Cardiac fibroblast (primary cell): ENCODE measurements at regions not wholly inside any gene's neighbourhood (a gene's known extent, or its start where the extent isn't known, plus 50 kb on each side); places are given as distances from the start of the nearest gene placed in this dataset.

Source experiments
- DNase-seq, 2 donors: peaks; one replicate each; pipeline versions ENCODE4 v3.0.0 to v3.0.0-alpha.2; 2010; ENCODE audit warnings: low read depth in 2 of 2
- H3K4me3 ChIP-seq, 2 donors: replicated peaks in 1 of 2; 1 replicate in 1 of 2; 2 replicates in 1 of 2; pipeline ENCODE4 v1.5.1; 2011; ENCODE audit warnings: low read depth in 2 of 2, low read length in 2 of 2, mild to moderate bottlenecking in 2 of 2, moderate library complexity in 1 of 2
- TF ChIP-seq, protein P1 (sequence below): IDR thresholded peaks from one replicate; pipeline ENCODE4 v1.5.1; 2011; ENCODE audit warnings: low read depth, mild to moderate bottlenecking, low read length, inconsistent platforms

DNA sequence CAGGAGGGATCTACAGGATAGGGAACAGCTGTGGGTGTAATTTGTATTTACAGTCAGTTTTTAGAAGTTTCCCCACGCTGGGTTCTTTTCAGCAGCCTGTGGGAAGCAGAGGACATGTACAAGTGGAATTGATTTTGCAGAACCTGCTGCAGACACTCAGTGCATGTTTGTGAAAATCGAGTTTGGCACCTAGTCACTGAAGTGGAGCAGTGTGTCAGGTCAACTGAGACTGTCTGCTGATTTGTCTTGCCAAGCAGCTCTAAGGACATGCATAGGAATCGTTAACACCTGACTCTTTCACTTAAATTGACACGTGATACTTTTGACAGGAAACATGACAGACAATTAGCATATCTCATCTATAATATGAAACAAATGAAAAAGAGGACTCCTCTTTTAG, 416.6 kb downstream of the TMX3 start:
- no peak overlapping the region for H3K4me3 ChIP-seq
- TF ChIP-seq, protein P1, sequence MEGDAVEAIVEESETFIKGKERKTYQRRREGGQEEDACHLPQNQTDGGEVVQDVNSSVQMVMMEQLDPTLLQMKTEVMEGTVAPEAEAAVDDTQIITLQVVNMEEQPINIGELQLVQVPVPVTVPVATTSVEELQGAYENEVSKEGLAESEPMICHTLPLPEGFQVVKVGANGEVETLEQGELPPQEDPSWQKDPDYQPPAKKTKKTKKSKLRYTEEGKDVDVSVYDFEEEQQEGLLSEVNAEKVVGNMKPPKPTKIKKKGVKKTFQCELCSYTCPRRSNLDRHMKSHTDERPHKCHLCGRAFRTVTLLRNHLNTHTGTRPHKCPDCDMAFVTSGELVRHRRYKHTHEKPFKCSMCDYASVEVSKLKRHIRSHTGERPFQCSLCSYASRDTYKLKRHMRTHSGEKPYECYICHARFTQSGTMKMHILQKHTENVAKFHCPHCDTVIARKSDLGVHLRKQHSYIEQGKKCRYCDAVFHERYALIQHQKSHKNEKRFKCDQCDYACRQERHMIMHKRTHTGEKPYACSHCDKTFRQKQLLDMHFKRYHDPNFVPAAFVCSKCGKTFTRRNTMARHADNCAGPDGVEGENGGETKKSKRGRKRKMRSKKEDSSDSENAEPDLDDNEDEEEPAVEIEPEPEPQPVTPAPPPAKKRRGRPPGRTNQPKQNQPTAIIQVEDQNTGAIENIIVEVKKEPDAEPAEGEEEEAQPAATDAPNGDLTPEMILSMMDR, result no peak
- no peak for DNase-seq

DNA sequence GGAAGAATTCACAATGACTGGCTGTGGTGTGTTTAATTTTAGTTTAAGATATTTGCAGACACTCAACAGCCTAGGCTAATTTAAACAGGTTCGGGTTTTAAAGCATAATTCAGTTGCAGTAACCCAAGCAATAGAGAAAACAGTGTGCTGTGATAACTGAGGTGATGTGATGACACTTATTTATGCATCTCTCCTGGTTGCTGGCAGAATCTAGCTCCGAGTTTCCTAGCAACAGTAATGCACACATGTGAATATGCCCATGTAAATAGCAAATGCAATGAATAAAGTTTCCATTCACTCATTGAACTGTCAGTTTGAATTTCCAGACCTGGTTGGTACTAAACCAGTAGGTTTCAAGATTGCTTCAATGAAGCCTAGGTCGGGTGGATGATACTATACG, 426.5 kb downstream of the TMX3 start:
- DNase-seq, result no peak
- TF ChIP-seq, protein P1, result no peak
- H3K4me3 ChIP-seq, result no peak overlapping the region

DNA sequence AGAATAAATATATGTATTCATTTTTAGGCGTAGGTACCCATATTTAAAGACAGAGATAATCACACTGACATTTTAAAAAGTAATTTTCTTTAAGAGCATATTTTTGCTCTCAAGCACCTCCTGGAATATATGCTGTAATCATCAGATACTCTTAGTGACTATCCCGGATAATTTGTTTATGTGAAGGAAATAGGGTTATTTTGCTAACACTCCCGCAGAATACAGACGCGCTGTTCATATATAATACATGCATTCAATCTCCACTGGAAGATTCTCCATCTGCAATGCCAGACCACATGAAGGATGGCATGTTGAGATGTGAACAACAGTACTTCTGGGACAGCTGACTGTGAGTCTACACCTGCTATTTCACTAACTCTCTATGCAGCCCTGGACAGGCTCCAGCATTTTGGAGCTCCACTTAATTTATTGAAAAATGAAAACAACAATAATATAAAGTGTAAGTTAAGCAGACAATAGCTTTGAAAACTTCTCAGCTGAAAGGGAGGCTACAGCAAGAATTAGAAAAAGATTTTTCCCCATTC, 430.6 kb downstream of the TMX3 start:
- no peak for DNase-seq
- H3K4me3 ChIP-seq, result no peak overlapping the region
- TF ChIP-seq, protein P1, result no peak

DNA sequence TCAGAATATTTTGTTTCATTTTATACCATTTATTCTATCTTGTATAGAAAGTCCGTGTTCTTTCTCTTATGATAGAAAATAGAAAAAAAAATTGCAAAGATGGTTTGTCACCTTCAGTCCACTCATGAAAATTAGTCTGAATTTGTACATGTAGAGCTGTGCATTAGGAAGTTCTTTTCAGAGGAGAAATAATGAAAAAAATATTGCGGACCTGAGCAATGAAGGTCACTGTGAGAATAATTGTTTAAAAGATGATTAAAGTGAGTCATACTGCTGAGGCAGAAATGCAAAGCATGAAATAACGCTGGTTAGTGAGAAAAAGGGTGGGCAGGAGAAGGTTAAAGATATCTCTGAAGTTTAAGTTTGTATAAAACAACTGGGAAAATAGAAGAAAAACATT, 431.1 kb downstream of the TMX3 start:
- DNase-seq, result no peak
- TF ChIP-seq, protein P1, result no peak
- no peak overlapping the region for H3K4me3 ChIP-seq

DNA sequence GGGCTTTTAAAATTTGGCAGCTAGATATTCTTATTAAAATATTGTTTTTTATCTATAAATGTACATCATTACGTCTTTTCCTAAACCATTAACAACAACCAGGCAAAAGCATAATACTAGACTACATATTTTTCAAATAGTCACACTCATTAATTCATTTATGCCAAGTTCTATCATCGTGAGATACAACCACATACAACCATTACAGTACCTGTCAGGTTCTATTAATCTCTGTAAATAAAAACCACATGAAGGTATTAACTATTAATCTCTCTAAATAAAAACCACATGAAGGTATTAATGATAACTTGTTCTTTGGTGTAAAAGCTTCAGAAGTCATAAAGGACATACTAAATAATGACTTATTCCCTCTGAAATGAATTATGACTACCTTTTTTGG, 432.7 kb downstream of the TMX3 start:
- TF ChIP-seq, protein P1, result no peak
- no peak for DNase-seq
- H3K4me3 ChIP-seq, result no peak overlapping the region

DNA sequence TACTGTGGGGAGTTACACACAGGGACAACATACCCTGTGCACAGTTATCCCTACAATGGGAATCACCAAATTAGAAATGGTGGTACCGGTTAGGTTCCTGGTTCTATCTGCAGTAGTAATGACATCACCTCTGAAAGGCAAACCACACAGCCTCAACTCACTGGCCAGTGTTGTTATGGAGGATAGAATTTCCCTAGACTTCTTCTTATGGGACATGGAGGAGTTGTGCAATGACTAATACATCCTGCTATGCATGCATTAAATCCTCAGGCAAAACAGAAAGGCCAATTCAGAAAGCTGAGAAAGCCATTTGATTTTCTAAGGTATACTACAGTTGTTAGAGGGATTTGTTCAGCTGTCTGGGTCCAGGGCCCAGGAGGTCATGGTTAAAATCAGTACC, 439.3 kb downstream of the TMX3 start:
- DNase-seq, result peak; percentile 61 to 82
- TF ChIP-seq, protein P1, result no peak
- H3K4me3 ChIP-seq, result no peak overlapping the region

DNA sequence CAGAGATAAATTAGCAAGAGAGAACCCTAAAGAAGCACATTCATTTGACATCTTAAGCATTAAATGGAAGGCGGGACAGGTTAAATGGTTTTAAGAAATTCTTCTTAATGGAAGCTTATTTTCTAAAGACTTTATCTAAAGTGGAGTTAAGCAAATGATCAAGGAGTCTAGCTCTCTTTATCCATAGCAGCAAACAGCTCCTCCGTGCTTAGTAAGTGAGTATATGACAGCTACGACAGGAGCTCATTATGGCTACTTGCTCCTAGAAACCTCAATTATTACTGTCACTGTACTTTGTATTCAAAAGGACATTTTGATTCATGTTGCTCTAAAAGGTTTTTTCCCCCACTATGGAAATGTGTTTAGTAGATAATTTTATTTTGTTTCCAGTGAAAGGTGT, 444.9 kb downstream of the TMX3 start:
- H3K4me3 ChIP-seq, result no peak overlapping the region
- DNase-seq, result no peak
- TF ChIP-seq, protein P1, result no peak
